Frontal cortex (tissue), 3 donors: ENCODE measurements at regions not wholly inside any gene's neighbourhood (a gene's known extent, or its start where the extent isn't known, plus 50 kb on each side); places are given as distances from the start of the nearest gene placed in this dataset.

Source experiments
- DNase-seq, 2 donors: peaks; one replicate each; pipeline ENCODE4 v3.0.0; 2012; ENCODE audit warnings: low spot score in 2 of 2
- FAIRE-seq: peaks from 2 replicates; lab custom pipeline; 2012; peaks lifted over from hg19 to GRCh38; lab: Jason Lieb, UNC
- donor health status: control.
- donor health status: control.
- donor health status: control.

- no peak for FAIRE-seq
Measured at GRCh38 chr4:38601244-38601915, 62.6 kb upstream of the KLF3 start.

DNA sequence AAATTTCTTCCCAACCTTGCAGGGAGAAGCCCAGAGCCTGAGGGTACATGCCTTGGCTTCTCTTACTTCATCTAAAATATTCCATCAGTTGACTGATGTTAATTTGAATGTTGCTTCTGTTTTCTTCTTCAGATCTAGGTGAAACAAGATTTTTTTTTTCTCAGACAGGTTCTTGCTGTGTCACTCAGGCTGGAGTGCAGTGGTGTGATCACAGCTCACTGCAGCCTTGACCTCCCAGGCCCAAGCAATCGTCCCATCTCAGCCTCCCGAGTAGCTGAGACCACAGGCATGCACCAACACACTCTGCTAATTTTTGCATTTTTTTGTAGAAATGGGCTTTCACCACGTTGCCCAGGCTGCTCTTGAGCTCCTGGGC is 62.1 kb upstream of the KLF3 start:
- no peak for FAIRE-seq
- no peak for DNase-seq

More at GRCh38 chr4:38601244-38601915, 62.6 kb upstream of the KLF3 start:
- DNase-seq, result no peak

DNA sequence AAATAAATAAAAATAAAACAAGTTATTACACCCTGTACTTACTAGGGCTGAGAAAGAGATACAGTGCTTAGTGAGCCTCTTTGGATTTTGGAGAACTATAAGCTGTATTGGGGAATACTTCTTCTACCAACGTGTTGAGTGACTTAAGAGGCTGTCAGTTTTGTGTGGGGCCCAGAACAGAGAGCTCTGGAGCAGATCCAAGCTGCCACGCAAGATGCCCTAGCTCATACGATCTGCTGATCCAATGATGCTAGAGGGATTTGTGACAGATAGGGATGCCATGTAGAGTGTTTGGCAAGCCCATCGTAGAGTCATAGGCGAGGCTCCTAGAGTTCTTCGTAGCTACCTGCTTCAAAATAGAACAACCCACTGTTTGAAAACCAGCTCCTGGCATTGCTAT is 60.3 kb upstream of the KLF3 start:
- no peak for FAIRE-seq

DNA sequence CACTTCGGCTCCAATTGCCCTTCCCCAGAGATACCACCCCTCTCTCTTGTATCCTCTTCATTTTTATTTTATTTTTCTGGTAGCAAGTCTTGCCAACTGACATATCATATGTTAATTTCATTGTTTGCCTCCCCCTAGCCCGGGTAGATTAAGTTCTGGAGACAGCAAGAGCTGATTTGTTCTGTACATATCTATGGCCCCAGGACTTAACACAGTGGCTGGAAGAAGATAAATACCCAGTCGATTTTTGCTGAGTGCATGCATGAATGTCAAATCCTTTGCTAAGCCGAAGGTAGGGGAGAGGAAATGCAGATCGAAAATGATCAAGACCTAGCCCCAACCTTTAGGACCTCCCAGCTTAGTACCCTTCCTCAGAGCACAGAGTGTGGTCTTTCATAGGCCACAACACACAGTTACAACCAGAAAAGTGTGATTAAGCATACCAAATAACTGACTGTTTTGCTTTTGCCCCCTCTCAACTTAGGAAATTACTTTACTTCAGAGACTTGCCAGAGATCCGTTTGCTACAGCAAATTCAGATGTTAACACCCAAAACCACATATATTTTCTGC is 58.7 kb upstream of the KLF3 start:
- no peak for DNase-seq
- no peak for FAIRE-seq

More for the DNA sequence above, 60.3 kb upstream of the KLF3 start:
- no peak for DNase-seq

GRCh38 chr4:38605753-38606586 is 58.0 kb upstream of the KLF3 start:
- DNase-seq (no peak), FAIRE-seq (no peak)

DNA sequence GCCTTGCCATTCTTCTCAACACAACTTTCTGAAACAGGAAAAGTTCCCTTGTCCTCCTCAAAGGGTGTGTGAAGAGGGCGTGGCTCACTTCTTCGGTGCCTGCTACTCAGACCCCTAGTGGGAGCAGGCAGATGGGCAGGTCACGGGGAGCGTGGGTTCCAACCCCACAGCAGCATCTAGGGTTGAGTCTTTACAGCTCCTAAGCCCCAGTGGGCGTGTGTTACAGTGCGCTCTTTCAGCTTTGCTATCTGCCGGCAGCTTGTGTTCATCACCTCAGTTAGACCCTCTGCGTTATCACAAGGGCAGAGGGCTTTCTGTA is 57.5 kb upstream of the KLF3 start:
- no peak for DNase-seq
- FAIRE-seq, result no peak

DNA sequence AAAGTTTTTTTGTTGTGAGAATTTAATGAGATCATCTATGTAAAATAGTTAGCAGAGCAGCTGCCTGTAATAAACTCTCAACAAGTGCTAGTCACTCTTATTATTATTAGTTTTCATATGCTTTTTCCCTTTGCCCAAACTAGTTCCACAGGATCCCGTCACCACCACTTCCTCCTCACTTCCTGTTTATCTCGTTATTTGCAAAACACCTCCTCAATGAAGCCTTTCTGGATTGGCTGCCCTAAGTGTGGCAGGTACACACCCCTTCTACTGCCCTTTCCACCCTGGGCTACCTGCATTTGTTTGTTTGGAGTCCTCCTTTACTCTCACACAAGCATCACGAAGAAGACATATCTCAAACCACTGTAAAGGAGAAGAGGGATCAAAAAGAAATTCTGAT is 54.4 kb upstream of the KLF3 start:
- FAIRE-seq (no peak), DNase-seq (no peak)

DNA sequence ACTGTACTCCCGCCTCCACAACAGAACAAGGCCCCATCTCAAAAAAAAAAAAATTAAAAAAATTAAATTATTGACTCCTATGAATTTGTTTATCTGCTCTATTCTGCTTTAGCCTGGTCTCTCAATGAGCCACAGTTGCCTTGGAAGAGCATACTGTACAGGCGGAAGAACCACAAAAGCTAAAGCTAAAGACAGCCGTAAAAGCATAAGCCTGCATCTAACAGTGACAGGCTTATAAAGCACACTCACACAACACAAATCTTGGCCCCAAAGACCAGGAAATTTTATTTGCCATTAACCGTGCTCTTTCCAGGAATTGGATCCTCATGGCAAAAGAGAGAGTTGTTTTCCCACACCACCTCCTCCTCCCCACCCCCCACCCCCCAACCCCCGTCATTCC is 53.5 kb upstream of the KLF3 start:
- FAIRE-seq (no peak), DNase-seq (no peak)

GRCh38 chr4:38610966-38611431 is 53.0 kb upstream of the KLF3 start:
- DNase-seq, result no peak
- FAIRE-seq, result no peak

GRCh38 chr4:38611676-38612075 is 52.3 kb upstream of the KLF3 start:
- DNase-seq (no peak), FAIRE-seq (no peak)

DNA sequence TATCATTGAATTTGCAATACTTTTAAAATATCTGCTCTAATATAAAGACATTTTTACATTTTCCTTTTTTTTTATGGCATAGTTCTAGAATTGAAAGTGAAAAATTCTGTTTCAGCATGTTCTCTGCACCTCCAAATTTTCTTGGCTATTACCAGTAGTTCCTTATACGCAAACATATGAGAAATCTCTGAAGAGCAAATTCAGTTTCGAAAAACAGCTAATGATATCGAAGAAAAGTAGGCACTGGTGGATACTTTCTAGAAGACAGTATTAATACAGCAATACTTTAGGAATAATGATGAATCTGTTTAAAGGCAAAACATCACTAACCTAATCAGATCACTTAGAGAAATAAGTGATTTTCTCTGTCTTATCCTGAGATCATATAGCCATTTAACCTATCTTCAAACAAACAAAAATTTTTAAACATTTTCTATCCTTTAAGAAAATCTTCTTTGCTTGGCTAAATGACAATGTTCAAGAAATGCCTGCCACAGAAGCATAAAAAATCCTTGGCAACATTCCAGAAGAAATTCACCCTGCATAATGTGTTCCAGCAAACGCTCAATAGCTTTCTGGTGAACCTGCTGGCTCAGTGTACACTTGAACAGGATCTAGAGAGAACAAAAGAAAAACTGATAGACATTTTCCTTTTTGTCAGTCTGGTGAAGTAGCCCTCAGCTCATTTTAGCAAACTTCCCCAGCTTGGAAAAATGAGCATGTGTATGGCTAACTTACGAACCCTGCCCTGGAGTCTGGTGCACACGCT is 51.2 kb upstream of the KLF3 start:
- peak; percentile 48 for FAIRE-seq
- DNase-seq, result no peak
